PC-9 (cell line): ENCODE measurements at regions not wholly inside any gene's neighbourhood (a gene's known extent, or its start where the extent isn't known, plus 50 kb on each side); places are given as distances from the start of the nearest gene placed in this dataset.

Experiments
- BruUV-seq: library from RNA; stranded (reverse); fragments of 400-500 nt; replicated peaks from 2 replicates; lab custom pipeline; 2021; lab: Mats Ljungman, UMichigan
- CTCF ChIA-PET: fragments of 300-600 bp; sonication (Branson Sonifier 250); formaldehyde crosslinking; loops from one replicate; lab custom pipeline; 2022; ENCODE audit warnings: antibody characterized with exemption; lab: Charles Lee
- POLR2A ChIA-PET: fragments of 300-600 bp; sonication (Branson Sonifier 250); formaldehyde crosslinking; loops from one replicate; lab custom pipeline; 2022; ENCODE audit warnings: antibody characterized with exemption; ENCODE audit not compliant: unreplicated experiment; lab: Charles Lee
- DNase-seq, 2 experiments: peaks; one replicate each; pipeline versions ENCODE4 v3.0.0 to v3.0.0-alpha.2; 2015 to 2022; ENCODE audit warnings: mixed read lengths in 1 of 2
- H2AFZ ChIP-seq: fragments of 200-600 bp; sonication (generic); 2 replicates; pipeline ENCODE4 v1.8.1; 2017; ENCODE audit warnings: antibody characterized with exemption
- H3F3A ChIP-seq: fragments of 200-600 bp; sonication (generic); 2 replicates; pipeline ENCODE4 v1.8.1; 2017; ENCODE audit warnings: antibody characterized with exemption, mild to moderate bottlenecking, low read depth; ENCODE audit not compliant: insufficient read depth
- H3K27ac ChIP-seq: fragments of 200-600 bp; sonication (generic); 2 replicates; pipeline ENCODE4 v1.6.1; 2016; ENCODE audit warnings: mixed run types
- H3K27me3 ChIP-seq: fragments of 200-600 bp; sonication (generic); 2 replicates; pipeline ENCODE4 v1.6.1; 2016; ENCODE audit warnings: low read depth, mixed run types; ENCODE audit not compliant: insufficient read depth
- H3K36me3 ChIP-seq: fragments of 200-600 bp; sonication (generic); 2 replicates; pipeline ENCODE4 v1.6.1; 2016; ENCODE audit warnings: low read depth, mixed run types
- H3K4me1 ChIP-seq: fragments of 200-600 bp; sonication (generic); replicated peaks from 2 replicates; pipeline ENCODE4 v1.6.1; 2016; ENCODE audit warnings: mixed run types; ENCODE audit not compliant: insufficient read depth
- H3K4me2 ChIP-seq: fragments of 200-600 bp; sonication (generic); 2 replicates; pipeline ENCODE4 v1.6.1; 2017; ENCODE audit warnings: mixed run types
- H3K4me3 ChIP-seq: fragments of 200-600 bp; sonication (generic); 2 replicates; pipeline ENCODE4 v1.6.1; 2016; ENCODE audit warnings: mixed run types
- H3K79me2 ChIP-seq: fragments of 200-600 bp; sonication (generic); 2 replicates; pipeline ENCODE4 v1.6.1; 2017; ENCODE audit warnings: low read depth, mixed run types
- H3K9me2 ChIP-seq: fragments of 200-600 bp; sonication (generic); 2 replicates; pipeline ENCODE4 v1.8.1; 2017; ENCODE audit warnings: mild to moderate bottlenecking; ENCODE audit not compliant: insufficient read depth
- H3K9me3 ChIP-seq: fragments of 200-600 bp; sonication (generic); 2 replicates; pipeline ENCODE4 v1.8.1; 2016; ENCODE audit warnings: low read depth; ENCODE audit not compliant: insufficient read depth
- H4K20me1 ChIP-seq: fragments of 200-600 bp; sonication (generic); 2 replicates; pipeline ENCODE4 v1.8.1; 2017; ENCODE audit not compliant: insufficient read depth
- EZH2 ChIP-seq: fragments of 200-600 bp; sonication (generic); IDR thresholded peaks from 2 replicates; pipeline ENCODE4 v1.8.0; 2017; ENCODE audit warnings: antibody characterized with exemption, low read depth
- intact Hi-C: fragments of 100-400 bp; cut with micrococcal nuclease; formaldehyde crosslinking; loops from one replicate; pipeline ENCODE4 v1.10.0; 2022; ENCODE audit not compliant: unreplicated experiment
- TF ChIP-seq, protein P1 (sequence below): fragments of 200-600 bp; sonication (generic); conservative IDR thresholded peaks from 2 replicates; pipeline ENCODE4 v1.6.1; 2017; ENCODE audit warnings: mixed run types, antibody characterized with exemption, mild to moderate bottlenecking, moderate library complexity

DNA sequence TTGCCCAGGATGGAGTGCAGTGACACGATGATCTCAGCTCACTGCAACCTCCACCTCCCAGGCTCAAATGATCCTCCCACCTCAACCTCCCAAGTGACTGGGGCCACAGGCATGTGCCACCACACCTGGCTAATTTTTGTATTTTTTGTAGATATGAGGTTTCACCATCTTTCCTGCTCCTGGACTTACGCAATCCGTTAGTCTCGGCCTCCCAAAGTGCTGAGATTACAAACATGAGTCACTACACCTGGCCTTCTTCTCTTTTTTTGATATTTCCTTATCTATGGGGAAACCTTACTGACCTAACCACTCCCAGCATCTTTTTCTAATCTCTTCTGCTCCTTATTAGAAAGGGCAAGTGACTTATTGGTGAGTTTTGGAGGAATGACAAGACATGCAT, 121.7 kb upstream of the CHORDC1 start:
- H3K27ac ChIP-seq = no peak overlapping the region
- H2AFZ ChIP-seq = 0 out of 2 replicates have a peak overlapping the region, but pooled peaks have one; percentile 28
- H3K27me3 ChIP-seq = no peaks in the 10 kb centered on the region
- ChIA-PET POLR2A (interaction anchor here (0.7 kb wide), 1 partner anchor 160 kb away, joined by 5 read pairs; no protein-coding TSS in a partner anchor), CTCF (no interaction called here)
- H3K9me3 ChIP-seq = 0 out of 2 replicates have a peak, but pooled peaks cover 4% of the 10 kb centered on the region
- no peaks in the 10 kb centered on the region for H4K20me1 ChIP-seq
- TF ChIP-seq EZH2 = no peak
- TF ChIP-seq, protein P1, sequence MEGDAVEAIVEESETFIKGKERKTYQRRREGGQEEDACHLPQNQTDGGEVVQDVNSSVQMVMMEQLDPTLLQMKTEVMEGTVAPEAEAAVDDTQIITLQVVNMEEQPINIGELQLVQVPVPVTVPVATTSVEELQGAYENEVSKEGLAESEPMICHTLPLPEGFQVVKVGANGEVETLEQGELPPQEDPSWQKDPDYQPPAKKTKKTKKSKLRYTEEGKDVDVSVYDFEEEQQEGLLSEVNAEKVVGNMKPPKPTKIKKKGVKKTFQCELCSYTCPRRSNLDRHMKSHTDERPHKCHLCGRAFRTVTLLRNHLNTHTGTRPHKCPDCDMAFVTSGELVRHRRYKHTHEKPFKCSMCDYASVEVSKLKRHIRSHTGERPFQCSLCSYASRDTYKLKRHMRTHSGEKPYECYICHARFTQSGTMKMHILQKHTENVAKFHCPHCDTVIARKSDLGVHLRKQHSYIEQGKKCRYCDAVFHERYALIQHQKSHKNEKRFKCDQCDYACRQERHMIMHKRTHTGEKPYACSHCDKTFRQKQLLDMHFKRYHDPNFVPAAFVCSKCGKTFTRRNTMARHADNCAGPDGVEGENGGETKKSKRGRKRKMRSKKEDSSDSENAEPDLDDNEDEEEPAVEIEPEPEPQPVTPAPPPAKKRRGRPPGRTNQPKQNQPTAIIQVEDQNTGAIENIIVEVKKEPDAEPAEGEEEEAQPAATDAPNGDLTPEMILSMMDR = no peak
- H3K79me2 ChIP-seq = no peaks in the 10 kb centered on the region
- intact Hi-C loops = no loop called here
- DNase-seq = peak; percentile 20 to 54
- H3K36me3 ChIP-seq = no peaks in the 10 kb centered on the region
- H3K4me1 ChIP-seq = no peaks in the 10 kb centered on the region
- H3F3A ChIP-seq = no peaks in the 10 kb centered on the region
- H3K9me2 ChIP-seq = no peaks in the 10 kb centered on the region
- no peak overlapping the region for H3K4me3 ChIP-seq
- BruUV-seq = no TSS peak
- H3K4me2 ChIP-seq = no peak overlapping the region

GRCh38 chr11:90343673-90344072, 120.8 kb upstream of the CHORDC1 start:
- no peak overlapping the region for H3K27ac ChIP-seq
- no peaks in the 10 kb centered on the region for H3K36me3 ChIP-seq
- intact Hi-C loops = no loop called here
- no peaks in the 10 kb centered on the region for H3F3A ChIP-seq
- DNase-seq = no peak
- no peaks in the 10 kb centered on the region for H3K9me2 ChIP-seq
- no peaks in the 10 kb centered on the region for H3K79me2 ChIP-seq
- no peaks in the 10 kb centered on the region for H3K4me1 ChIP-seq
- BruUV-seq = no TSS peak
- no peak overlapping the region for H2AFZ ChIP-seq
- ChIA-PET POLR2A (no interaction called here), CTCF (no interaction called here)
- 0 out of 2 replicates have a peak, but pooled peaks cover 4% of the 10 kb centered on the region for H3K9me3 ChIP-seq
- no peaks in the 10 kb centered on the region for H4K20me1 ChIP-seq
- H3K4me3 ChIP-seq = no peak overlapping the region
- no peaks in the 10 kb centered on the region for H3K27me3 ChIP-seq
- no peak for TF ChIP-seq EZH2
- TF ChIP-seq, protein P1 = no peak
- no peak overlapping the region for H3K4me2 ChIP-seq

- H3K4me1 ChIP-seq = no peaks in the 10 kb centered on the region
- intact Hi-C loops = no loop called here
- DNase-seq = no peak
- no peak overlapping the region for H3K4me2 ChIP-seq
- BruUV-seq = no TSS peak
- no peaks in the 10 kb centered on the region for H3F3A ChIP-seq
- no peak overlapping the region for H3K4me3 ChIP-seq
- H3K36me3 ChIP-seq = no peaks in the 10 kb centered on the region
- H3K27ac ChIP-seq = no peak overlapping the region
- ChIA-PET POLR2A (no interaction called here), CTCF (no interaction called here)
- 0 out of 2 replicates have a peak, but pooled peaks cover 4% of the 10 kb centered on the region for H3K9me3 ChIP-seq
- no peaks in the 10 kb centered on the region for H4K20me1 ChIP-seq
- H3K79me2 ChIP-seq = no peaks in the 10 kb centered on the region
- no peaks in the 10 kb centered on the region for H3K27me3 ChIP-seq
- H2AFZ ChIP-seq = no peak overlapping the region
- H3K9me2 ChIP-seq = no peaks in the 10 kb centered on the region
- TF ChIP-seq, protein P1 = no peak
- no peak for TF ChIP-seq EZH2
Observed at GRCh38 chr11:90341986-90342385, 119.1 kb upstream of the CHORDC1 start.
